ENCODE measurements at regions not wholly inside any gene's neighbourhood (a gene's known extent, or its start where the extent isn't known, plus 50 kb on each side); places are given as distances from the start of the nearest gene placed in this dataset.

GRCh38 chr4:100269446-100269845 is 79.2 kb upstream of the DDIT4L start (continued):
- TF ChIP-seq ZBTB33 (IDR thresholded peaks at IDR 0.05; ENCODE audit: borderline replicate concordance, low read depth) (no peak), MEF2A (IDR thresholded peaks at IDR 0.05; ENCODE audit: borderline replicate concordance, low read depth) (no peak), REST (IDR thresholded peaks at IDR 0.05; ENCODE audit: low read depth, low read length) (no peak), NFIC (IDR thresholded peaks at IDR 0.05; ENCODE audit: borderline replicate concordance) (no peak)

DNA sequence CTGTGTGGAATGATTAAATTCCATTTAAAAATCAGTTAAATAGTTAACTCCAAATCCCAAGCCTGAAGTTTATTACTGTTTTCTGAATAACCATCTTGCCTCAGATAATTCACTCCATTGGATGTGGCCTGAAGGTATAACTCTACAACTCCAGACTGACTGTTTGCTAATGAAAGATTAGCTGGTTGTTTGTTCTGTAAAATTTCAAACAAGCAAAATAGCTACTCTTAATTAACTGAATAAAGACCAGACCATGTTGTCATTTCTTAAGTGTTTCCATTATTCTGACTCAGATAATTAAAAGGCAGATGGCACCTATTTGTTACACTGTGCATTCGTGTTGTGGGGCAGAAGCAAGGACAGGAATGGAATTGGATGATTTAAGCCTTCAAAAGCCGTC is 78.5 kb upstream of the DDIT4L start:
- no peak overlapping the region for H3K9ac ChIP-seq
- H3K36me3 ChIP-seq (replicated peaks in 1 of 2; ENCODE audit: control insufficient read depth in 1 of 2, insufficient read depth in 2 of 2, low read length in 1 of 2): no peaks in the 10 kb centered on the region
- H3K79me2 ChIP-seq (ENCODE audit: insufficient read depth): no peaks in the 10 kb centered on the region
- no peaks in the 10 kb centered on the region; a peak in 1 of 4 replicates for H3K4me1 ChIP-seq (ENCODE audit: control insufficient read depth in 1 of 2, insufficient read depth in 2 of 2, low read depth in 1 of 2, low read length in 1 of 2)
- TF ChIP-seq ELF1 (IDR thresholded peaks at IDR 0.05) (no peak), RCOR1 (IDR thresholded peaks at IDR 0.05; ENCODE audit: low read length) (peak; percentile 46; the same call in 1 of the 2 replicates), EP300 (IDR thresholded peaks at IDR 0.05; ENCODE audit: borderline replicate concordance in 1 of 2, low read depth in 1 of 2, low read length in 1 of 2) (peak in 1 of 2 experiments; percentile 81; a peak in 2 of 4 replicates), USF2 (IDR thresholded peaks at IDR 0.05; ENCODE audit: borderline replicate concordance, low read depth, low read length) (no peak), RAD21 (IDR thresholded peaks at IDR 0.05; ENCODE audit: low read length) (no peak), USF1 (IDR thresholded peaks at IDR 0.05; ENCODE audit: borderline replicate concordance, low read depth) (no peak), GATA2 (CRISPR knock-in tag; IDR thresholded peaks at IDR 0.05) (peak; percentile 61), RXRA (IDR thresholded peaks at IDR 0.05; ENCODE audit: borderline replicate concordance, low read depth) (no peak), POLR2AphosphoS5 (IDR thresholded peaks at IDR 0.05; ENCODE audit: low read depth, low read length) (no peak), SMC3 (IDR thresholded peaks at IDR 0.05; ENCODE audit: low read depth, low read length) (no peak), NFIC (IDR thresholded peaks at IDR 0.05; ENCODE audit: borderline replicate concordance) (no peak), FOXJ3 (CRISPR knock-in tag; IDR thresholded peaks at IDR 0.05) (0 out of 2 replicates have a peak, but pooled peaks have one; percentile 33)
- TF ChIP-seq, protein P1, sequence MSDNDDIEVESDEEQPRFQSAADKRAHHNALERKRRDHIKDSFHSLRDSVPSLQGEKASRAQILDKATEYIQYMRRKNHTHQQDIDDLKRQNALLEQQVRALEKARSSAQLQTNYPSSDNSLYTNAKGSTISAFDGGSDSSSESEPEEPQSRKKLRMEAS (IDR thresholded peaks at IDR 0.05; ENCODE audit: low read depth): no peak
- TF ChIP-seq, protein P2, sequence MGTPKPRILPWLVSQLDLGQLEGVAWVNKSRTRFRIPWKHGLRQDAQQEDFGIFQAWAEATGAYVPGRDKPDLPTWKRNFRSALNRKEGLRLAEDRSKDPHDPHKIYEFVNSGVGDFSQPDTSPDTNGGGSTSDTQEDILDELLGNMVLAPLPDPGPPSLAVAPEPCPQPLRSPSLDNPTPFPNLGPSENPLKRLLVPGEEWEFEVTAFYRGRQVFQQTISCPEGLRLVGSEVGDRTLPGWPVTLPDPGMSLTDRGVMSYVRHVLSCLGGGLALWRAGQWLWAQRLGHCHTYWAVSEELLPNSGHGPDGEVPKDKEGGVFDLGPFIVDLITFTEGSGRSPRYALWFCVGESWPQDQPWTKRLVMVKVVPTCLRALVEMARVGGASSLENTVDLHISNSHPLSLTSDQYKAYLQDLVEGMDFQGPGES (IDR thresholded peaks at IDR 0.05; ENCODE audit: low read depth, low read length): no peak
- H3K4me2 ChIP-seq: no peak overlapping the region
- no peaks in the 10 kb centered on the region for H3K9me2 ChIP-seq
- ChIA-PET POLR2A (no interaction called here), CTCF (interaction anchor here (1.0 kb wide), 2 partner anchors 83 to 173 kb away, joined by 3 to 4 read pairs; no protein-coding TSS in a partner anchor)
- no peak overlapping the region for H2AFZ ChIP-seq (ENCODE audit: low read depth)
- H3K4me3 ChIP-seq (ENCODE audit: low read depth in 2 of 2, low read length in 1 of 2): no peak overlapping the region
- WGBS (ENCODE audit: low lambda C conversion rate): 52% methylated on average over 2 of the region's 2 CpGs
- DNase-seq: peak; percentile 8
- H3K27ac ChIP-seq (ENCODE audit: low read depth in 2 of 2, low read length in 1 of 2): no peak overlapping the region
- no peaks in the 10 kb centered on the region for H3K9me3 ChIP-seq
- no peaks in the 10 kb centered on the region for H4K20me1 ChIP-seq (ENCODE audit: insufficient read depth)
- H3K27me3 ChIP-seq (ENCODE audit: insufficient read depth): no peaks in the 10 kb centered on the region
- no peaks in the 10 kb centered on the region for H3F3A ChIP-seq (replicated peaks; ENCODE audit: insufficient read depth)
